ENCODE measurements at regions not wholly inside any gene's neighbourhood (a gene's known extent, or its start where the extent isn't known, plus 50 kb on each side); places are given as distances from the start of the nearest gene placed in this dataset.

DNA sequence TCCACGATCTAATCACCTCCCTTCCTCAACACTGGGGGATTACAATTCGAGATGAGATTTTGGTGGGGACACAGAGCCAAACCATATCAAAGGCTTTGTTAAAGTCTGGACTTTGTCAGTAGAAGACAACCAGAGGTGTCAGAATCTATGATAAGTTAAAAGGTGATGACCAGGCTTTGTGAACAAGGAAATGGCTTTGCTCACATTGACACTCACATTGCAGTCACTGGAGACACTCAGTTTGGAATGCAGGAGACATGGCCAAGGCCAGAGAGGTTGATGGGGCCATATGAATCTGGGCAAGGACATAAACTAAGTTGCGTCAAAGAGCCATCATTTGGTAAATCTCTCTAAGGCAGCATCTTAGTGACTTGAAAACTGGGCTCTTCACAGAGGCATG is 678.2 kb upstream of the FSHR start:
- TF ChIP-seq POLR2AphosphoS5 (IDR thresholded peaks at IDR 0.05): no peak
- no peak for TF ChIP-seq CTCF (IDR thresholded peaks at IDR 0.05)
